HG03097 (cell line): ENCODE measurements at regions not wholly inside any gene's neighbourhood (a gene's known extent, or its start where the extent isn't known, plus 50 kb on each side); places are given as distances from the start of the nearest gene placed in this dataset.

Source experiments
- ATAC-seq: cut with Tn5 transposase; IDR thresholded peaks from one replicate; pipeline ENCODE4 v1.9.1; 2021; ENCODE audit not compliant: unreplicated experiment, low FRiP score

DNA sequence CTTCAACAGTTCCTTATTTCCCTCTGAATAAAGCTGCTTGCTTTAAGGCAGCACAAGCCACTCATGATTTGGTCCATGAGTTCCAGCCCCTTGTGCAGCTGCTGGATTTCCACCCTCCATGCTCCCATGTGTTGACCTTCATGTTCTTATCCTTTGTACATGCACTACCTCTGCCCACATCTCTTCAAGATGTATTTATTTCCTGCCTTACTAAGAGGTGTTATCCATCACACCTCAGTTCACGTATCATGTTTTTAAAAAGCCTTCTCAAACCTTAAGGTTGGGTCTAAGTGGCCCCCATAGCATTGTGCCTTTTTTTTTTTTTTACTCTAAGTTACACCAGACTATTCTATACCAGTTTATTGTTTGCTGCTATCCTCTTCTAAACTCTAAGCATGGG lies 107.7 kb downstream of the SIPA1L2 start:
- ATAC-seq = no peak

DNA sequence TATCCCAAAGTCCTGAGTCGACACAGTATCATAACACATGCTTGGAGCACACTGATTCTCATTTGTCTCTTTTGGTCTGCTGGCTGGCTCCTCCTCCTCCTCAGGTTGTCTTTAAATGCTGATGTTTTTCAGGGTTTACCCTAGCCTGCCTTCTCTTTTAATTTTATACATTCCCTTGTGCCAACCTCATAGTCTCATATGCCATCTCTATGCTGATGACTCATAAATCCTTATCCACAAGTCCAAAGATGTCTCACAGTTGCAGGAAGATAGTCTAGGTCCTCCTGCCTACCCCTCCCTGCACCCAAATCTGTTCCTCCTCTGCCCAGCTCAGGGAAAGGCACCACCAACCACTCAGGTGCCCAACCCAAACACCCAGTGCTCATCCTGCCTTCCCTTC lies 108.3 kb downstream of the SIPA1L2 start:
- ATAC-seq = no peak

- no peak for ATAC-seq
These were observed 110.7 kb downstream of the SIPA1L2 start for GRCh38 chr1:232519186-232519585.

DNA sequence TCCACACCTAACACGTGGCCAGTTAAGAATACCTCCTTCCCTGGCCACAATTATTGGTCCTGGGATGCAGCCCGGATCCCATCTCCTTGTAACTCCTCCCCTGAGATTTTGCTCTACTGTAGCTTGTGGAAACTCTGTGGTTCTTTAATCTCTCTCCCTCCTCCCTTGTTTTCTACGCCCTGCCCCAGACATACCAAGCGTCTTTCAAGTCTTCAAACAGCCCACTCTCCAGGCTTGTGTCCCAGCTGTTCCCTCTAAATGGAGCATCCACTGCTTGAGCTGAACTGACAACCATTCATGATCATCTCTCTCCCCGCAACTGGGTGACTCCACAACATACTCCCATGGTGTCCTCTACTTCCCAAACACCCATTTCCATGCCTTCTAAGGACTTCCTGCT lies 111.6 kb downstream of the SIPA1L2 start:
- no peak for ATAC-seq

- no peak for ATAC-seq
These were observed 112.7 kb downstream of the SIPA1L2 start for GRCh38 chr1:232517204-232517603.

GRCh38 chr1:232515706-232516105 lies 114.2 kb downstream of the SIPA1L2 start:
- no peak for ATAC-seq

- ATAC-seq = no peak
These were observed 117.2 kb downstream of the SIPA1L2 start for GRCh38 chr1:232512712-232513111.

DNA sequence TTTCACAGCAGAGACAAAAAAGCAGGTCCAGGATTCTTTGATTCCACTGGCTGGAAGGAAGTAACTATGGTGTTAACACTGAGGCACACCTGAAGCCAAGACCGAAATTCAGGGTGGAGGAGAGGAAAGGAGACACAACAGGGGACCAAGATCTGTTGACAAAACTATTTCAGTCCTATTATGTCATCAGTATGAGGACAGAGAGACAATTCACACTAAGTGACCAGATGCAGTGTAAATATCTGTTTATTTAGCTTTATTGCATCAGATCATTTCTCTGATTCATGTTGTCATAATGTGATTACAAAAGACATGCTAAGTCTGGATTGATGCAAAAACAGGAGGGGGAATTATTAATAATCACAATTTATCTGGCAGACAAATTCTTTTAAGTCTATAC lies 118.8 kb downstream of the SIPA1L2 start:
- no peak for ATAC-seq

GRCh38 chr1:232510367-232511110 lies 119.4 kb downstream of the SIPA1L2 start:
- ATAC-seq = no peak

GRCh38 chr1:232509570-232509969 lies 120.4 kb downstream of the SIPA1L2 start:
- ATAC-seq = no peak

DNA sequence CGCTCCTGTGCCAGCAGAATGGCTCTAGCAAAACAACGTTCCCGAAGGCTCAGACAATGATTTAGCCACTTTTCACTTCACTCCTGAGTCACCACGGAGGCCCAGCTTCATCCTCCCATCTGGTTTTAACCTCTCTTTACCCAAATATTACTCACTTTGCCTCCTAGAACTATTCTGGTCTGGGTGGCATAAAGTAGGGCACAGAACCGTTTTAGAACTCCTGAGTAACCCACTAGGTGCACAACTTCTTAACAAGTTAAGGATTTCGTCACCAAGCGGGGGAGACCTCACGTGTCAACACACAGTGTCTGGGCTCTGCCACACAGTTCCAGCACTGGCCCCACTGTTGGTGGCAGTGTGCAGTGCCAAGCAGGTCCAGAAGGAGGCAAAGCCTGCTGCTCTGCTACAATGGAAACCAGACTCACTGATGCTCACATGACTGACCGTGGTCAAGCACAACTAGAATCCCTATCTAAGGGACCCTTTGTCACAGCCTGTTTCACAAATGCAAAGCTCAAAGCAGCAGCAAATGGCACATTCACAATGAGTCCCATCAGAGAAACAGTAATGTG lies 121.7 kb downstream of the SIPA1L2 start:
- no peak for ATAC-seq

- ATAC-seq = no peak
These were observed 122.4 kb downstream of the SIPA1L2 start for GRCh38 chr1:232507571-232507970.

- no peak for ATAC-seq
These were observed 124.0 kb downstream of the SIPA1L2 start for GRCh38 chr1:232505884-232506283.

- no peak for ATAC-seq
These were observed 125.3 kb downstream of the SIPA1L2 start for GRCh38 chr1:232504651-232505050.

GRCh38 chr1:232503497-232503896 lies 126.4 kb downstream of the SIPA1L2 start:
- ATAC-seq = no peak

GRCh38 chr1:232501854-232502253 lies 128.1 kb downstream of the SIPA1L2 start:
- ATAC-seq = no peak

DNA sequence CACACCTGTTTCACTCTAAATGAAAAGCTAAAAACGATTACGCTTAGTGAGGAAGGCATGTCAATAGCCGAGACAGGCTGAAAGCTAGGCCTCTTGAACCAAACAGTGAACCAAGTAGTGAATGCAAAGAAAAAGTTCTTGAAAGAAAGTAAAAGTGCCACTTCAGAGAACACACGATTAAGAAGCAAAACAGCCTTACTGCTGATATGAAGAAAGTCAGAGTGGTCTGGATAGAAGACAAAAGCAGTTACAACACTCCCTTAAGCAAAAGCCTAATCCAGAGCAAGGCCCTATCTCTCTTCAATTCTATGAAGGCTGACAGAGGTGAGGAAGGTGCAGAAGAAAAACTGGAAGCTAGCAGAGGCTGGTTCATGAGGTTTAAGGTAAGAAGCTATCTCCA lies 130.7 kb downstream of the SIPA1L2 start:
- no peak for ATAC-seq

GRCh38 chr1:232493869-232494268 lies 136.1 kb downstream of the SIPA1L2 start:
- ATAC-seq = no peak

DNA sequence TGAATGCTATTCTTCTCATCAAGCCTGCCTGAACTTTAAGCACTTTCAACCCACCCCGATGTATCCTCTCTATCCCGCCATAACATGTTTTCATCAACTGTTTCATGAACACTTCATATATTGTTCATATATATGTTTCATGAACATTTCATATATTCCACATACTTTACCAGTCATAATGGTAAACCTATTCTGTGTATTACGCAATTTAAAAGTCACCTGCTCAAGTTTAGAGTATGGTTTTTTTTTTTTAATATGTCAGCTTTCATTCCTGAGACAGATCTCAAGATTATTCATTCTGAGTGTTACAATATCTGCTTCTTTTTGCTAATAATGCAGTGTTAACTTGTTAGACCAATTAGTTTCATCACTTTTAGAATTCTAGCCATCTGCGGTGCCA lies 140.7 kb downstream of the SIPA1L2 start:
- no peak for ATAC-seq

- ATAC-seq = no peak
These were observed 142.7 kb downstream of the SIPA1L2 start for GRCh38 chr1:232487236-232487635.

DNA sequence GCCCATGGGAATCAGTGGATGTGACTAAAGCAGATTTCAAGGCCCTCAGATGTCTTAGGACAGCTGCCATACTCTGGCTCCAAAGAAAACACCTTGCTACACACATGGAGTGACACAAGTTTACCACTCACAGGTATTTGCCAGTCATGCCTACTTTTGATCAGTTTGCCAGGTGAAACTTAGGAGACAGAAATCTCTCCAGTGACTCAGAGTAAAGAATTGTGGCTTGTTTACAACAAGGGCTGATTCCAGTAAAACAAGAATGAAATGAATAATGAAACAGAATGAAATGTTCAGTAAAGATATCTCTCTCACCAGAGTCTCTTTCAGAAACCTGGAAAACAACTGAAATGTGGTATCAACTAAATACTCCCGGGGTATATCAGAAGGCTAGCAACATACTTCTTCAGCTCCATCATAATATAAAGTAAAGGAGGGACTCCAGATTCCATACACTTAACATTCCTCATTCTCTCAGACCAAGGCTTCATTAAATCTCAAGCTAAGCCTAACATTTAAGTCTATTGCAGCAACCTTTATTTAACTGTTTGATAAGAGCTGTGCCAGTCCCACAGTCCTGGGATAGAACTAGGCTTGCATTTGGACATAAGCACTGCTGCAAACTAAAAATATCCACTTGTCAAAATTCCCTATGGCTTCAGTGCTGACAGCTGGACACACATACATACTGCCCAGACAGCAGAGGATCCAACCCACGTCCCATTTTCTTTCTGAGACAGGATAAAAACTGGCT lies 143.3 kb downstream of the SIPA1L2 start:
- ATAC-seq = no peak

- no peak for ATAC-seq
These were observed 143.9 kb downstream of the SIPA1L2 start for GRCh38 chr1:232486006-232486405.
